ENCODE measurements at regions not wholly inside any gene's neighbourhood (a gene's known extent, or its start where the extent isn't known, plus 50 kb on each side); places are given as distances from the start of the nearest gene placed in this dataset.

DNA sequence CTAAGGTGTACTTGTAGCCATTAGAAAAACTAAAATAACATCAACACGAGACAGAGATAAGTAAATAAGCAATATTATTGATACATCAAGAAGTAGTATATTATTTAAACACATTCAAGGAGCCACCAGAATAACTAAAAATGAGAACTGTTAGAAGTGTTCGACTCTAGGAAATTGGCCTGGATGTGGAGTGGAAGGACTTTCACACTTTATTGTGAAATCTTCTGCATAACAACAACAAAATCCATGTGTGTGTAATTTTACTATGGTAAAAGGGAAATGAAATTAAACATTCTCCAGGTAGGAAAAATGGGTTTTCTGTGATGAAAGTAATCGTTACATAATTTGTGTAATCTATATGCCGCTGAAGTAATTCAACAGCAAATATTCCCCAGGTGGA, 96.3 kb upstream of the RNF152 start:
- no peak for DNase-seq

GRCh38 chr18:61988100-61988499, 95.3 kb upstream of the RNF152 start:
- no peak for DNase-seq

- DNase-seq = no peak
These were observed 92.9 kb upstream of the RNF152 start for GRCh38 chr18:61985681-61986080.

DNA sequence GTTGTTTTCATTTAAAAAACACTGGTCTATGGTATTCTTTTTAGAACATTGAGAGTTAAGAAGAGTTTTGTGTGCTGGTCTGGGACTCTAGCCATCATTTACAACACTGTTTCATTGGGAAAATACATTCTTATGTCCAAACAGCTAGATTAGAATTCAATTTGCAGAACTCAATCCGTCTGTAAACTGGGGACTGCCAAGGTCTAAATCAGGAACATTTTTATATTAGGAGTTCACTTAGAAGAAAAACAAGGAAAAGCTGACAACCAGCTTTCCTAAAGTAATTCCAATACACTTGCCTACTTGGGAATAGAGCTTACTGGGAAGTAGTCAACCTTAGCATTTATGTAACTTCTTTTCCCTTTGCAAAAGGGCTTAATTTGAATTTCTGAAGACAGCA, 91.5 kb upstream of the RNF152 start:
- DNase-seq = no peak

GRCh38 chr18:61982475-61982874, 89.7 kb upstream of the RNF152 start:
- no peak for DNase-seq

DNA sequence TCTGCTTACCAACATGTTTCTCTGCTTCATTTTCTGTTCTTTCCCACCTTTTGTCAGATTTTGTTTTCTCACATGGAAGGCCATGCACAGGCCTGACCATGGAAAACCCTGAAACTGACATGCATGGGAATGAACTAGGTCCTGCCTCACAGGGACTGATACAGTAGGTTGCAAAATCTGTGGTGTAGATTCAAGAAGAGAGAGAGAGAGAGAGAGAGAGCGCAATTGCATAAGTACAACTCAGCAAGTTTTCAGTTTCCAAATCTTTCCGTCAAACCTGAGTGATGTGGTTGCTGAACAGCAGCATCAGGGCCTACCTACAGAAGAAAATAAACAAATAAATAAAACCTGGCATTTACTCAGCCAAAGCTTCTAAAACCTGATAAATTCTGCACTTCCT, 87.5 kb upstream of the RNF152 start:
- no peak for DNase-seq

- no peak for DNase-seq
These were observed 82.9 kb upstream of the RNF152 start for GRCh38 chr18:61975526-61976326.

GRCh38 chr18:61973273-61974115, 80.7 kb upstream of the RNF152 start:
- DNase-seq = no peak

DNA sequence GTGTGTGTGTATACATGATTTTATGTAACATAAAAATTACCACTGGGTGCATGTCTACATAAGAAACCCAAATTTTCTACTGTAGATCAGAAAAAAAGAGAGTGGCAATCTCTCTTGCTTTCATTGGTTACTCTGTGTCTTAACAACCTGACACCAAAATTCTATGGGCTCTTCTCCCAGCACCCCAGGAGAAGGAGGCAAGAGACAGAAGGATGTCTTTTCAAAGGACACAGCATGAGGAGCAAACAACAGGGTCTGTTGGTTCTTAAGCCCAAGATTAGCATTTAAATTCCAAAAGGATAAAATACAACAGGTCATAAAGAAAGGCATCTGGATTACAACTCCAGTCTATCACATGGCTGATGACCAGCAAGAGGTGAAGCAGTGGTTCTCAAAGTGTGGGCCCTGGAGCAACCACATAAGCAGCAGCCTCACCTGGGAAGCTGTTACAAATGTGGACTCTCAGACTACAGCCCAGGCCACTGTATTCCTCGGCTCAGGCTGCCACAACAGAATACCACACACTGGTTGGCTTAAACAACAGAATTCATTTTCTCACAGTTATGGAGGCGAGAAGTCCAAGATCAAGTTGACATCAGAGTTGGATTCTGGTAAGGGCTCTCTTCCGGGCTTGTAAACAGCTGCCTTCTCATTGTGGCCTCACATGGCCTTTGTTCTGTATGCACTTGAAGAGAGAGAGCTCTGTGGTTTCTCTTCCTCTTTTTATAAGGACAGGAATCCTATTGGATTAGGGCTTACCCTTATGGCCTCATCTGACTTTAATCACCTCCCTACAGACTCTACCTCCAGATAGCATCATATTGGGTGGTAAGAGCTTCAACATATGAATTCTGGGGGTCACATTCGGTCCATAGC, 79.8 kb upstream of the RNF152 start:
- DNase-seq = no peak

DNA sequence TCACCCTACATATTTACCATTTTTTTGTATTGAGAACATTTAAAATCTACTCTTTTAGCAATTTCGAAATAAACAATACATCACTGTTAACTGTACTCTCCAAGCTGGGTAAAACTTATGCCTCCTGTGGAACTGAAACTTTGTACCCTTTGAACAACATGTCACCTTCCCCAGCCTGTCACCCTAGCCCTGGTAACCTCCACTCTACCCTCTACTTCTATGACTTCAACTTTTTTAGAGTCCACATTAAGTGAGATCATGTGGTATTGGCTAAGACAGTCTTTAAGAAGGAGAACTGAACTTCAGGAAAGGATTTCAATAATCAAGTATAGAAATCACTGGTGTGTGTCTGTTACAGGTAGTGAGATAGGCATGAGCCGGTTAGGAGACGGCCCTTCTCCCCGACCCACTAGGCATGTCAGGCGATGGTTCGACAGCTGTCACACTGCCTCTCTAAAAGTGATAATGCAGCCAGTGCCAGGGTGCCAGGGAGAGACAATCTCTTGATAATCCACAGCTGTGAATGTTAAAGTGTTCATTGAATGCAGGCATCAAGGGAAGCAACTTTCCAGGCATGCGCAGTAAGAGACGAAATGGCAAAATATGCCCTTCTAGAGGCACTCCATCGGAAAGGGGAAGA, 74.6 kb upstream of the RNF152 start:
- no peak for DNase-seq

- DNase-seq = no peak
These were observed 72.5 kb upstream of the RNF152 start for GRCh38 chr18:61965311-61965710.

GRCh38 chr18:61964616-61965015, 71.8 kb upstream of the RNF152 start:
- no peak for DNase-seq

DNA sequence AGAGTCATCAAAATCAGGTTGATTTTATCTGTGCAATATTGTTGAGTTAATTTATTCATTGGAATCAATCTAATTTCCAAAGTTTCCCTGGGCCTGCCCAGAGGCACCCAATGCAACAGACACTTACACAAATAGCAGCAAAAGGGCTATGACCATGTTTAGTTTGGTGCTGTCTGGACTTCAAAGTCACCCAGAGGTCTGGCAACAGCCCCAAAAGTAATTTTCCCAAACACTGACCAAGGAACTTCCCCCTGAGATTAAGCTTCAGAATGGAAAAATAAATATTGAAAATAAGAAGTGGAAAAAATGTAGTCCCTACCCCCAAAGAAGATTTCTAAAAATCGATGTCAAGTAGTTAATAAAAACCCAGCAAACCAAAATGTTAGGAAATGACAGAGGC, 70.9 kb upstream of the RNF152 start:
- no peak for DNase-seq

DNA sequence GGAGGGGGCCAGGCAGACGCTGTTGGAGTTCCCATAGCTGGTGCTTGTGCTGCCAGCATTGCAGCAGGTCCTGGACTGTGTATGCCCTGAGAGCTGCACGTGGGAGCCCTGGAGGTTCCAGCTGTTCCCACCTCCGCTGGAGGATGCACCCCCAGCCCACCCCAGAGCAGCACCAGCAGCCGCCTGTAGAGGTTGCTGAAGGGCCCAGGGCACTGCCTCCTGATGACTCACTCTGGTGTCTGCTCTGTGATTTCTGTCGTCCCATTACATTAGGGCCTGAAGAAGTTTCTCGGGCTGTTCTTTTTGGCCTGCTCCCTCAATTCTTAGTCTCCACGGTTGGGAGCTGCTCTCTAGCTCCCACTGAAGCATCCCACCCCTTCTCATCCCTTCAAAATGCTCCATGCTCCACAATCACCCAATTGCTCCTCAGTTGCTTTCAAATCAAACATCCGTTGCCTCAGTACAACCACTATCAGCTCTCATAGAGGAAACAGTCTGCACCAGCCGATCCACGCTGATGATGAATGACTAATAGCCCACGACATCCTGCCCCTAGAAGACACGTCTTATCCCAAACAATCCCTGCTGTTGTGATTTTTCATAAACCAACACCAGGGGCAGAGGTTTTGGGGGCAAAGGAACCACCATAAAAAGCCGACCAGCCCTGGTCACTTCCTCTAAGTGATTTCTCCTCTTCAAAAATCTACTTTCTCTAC, 65.2 kb upstream of the RNF152 start:
- DNase-seq = no peak

GRCh38 chr18:61955644-61956043, 62.8 kb upstream of the RNF152 start:
- DNase-seq = no peak

DNA sequence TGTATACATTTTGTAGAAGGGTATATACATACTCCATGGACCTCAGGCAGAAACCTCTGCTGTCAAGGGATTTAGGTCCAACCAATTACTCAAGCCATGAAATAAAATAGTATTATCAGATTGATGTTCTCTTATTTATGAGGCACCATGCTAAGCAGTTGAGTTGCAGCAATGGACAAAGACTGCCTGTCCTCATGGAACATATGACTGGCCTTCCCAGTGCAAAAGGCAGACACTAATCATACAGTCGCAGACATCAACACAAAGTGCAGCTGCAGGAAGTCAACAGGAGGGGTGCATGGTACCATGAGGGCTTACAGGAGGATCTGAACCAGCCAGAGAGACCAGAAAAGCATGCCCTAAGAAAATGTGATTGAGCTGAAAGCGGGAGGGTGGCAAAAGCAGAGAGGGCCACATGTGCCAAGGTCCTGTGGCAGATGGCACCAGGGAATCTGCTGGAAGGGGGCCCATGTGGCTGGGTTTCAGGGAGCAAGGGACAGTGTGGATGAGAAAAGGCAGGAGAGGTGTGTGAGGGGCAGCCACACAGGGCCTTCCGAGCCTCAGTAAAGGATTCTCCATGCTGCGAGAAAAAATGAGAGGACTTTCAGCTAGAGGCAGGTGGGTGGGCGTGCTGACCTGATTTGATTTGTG, 61.4 kb upstream of the RNF152 start:
- no peak for DNase-seq

DNA sequence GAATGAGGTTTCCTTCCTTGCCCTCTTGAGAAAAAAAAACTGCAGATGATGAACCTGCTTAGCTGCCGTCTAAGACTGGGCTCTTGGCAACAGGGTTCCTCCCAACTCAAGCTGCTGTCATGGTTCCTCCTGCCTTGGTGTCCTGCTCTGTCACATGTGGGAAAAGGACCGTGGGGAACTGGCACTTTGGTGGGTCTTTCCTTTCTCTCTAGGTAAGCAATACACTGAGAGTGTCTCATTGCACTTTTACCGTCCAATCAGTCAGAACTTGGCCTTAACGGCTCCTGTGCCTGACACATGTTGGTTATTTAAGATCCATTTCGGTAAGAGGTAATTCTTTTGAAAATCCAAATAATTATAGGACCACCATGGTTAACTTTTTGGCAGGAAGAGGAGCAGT, 60.8 kb upstream of the RNF152 start:
- DNase-seq = no peak

DNA sequence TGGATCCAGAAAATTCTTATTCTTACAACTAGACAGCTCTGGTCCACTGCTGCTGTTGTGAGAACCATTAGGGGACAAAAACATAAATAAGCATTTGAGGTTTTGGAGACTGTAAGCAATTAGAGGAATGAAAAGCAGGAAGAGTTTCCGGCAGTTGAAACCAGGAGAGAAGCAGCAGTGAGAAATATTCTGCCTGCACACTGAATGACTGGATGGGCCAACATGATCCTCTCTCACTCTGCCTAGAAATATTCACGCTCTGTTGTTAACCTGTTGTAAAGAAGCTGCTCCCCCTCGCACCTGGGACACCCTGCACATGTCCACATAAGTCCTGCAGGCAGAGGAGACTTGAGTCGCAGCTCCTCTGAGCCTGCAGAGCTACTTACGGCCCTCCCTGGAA, 60.4 kb upstream of the RNF152 start:
- DNase-seq = no peak

GRCh38 chr18:61951396-61951795, 58.6 kb upstream of the RNF152 start:
- no peak for DNase-seq

DNA sequence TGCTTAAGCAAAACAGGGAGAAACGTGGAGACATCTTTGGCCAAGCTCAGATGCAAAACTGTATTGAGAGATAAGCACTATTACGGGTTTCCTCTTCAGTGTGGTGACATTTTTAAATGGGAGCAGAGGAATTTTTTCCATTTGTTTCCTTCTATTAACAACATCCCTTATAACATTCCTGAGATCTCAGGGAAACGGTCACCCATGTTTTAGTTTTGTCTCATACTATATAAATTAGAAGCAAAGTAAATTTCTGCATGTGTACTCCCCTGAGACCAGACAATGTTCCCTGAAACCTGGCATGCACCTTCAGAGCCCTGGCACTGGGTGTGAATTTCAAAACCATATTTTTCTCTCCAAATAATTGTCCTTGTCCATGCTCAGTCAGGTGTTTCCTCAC, 57.6 kb upstream of the RNF152 start:
- DNase-seq = no peak

DNA sequence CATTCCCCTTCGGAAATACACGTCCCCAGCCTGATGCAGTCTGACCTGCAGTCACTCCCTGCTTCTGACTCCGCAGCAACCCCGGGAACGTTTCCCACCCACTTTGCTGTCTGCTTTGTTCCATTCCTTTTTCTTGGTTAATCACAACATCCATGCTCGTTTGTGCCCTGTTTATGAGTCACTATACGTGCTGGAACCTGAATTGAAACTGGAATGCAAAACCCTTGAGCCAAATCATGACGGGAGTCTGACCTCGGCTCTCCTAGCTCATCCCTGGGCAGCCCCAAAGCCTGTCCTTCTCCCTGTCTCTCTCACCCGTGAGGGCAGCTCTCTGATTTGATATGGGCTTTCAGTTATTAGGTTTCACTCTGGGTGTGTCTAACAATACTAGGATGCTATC, 57.1 kb upstream of the RNF152 start:
- no peak for DNase-seq
